GM12878 (cell line): ENCODE measurements at regions not wholly inside any gene's neighbourhood (a gene's known extent, or its start where the extent isn't known, plus 50 kb on each side); places are given as distances from the start of the nearest gene placed in this dataset.

ENCODE experiments used
- CTCF ChIP-seq, 3 experiments: IDR thresholded peaks in 2 of 3; conservative IDR thresholded peaks in 1 of 3; 2 replicates each; pipeline ENCODE4 v1.5.1; 2011; ENCODE audit warnings: low read depth in 3 of 3, low read length in 3 of 3, mild to moderate bottlenecking in 3 of 3, control low read depth in 2 of 3, moderate library complexity in 2 of 3, inconsistent platforms in 1 of 3, mixed read lengths in 1 of 3; ENCODE audit not compliant: control insufficient read depth in 2 of 3, insufficient read depth in 1 of 3; ENCODE audit errors: extremely low read depth in 1 of 3
- MAX ChIP-seq: IDR thresholded peaks from 2 replicates; pipeline ENCODE4 v1.6.1; 2012; ENCODE audit warnings: low read depth, low read length, improper control_type of control experiment
- POLR2A ChIP-seq: IDR thresholded peaks from 2 replicates; pipeline ENCODE4 v1.6.1; 2011; ENCODE audit warnings: low read depth, mild to moderate bottlenecking, low read length
- POLR2AphosphoS5 ChIP-seq: IDR thresholded peaks from 2 replicates; pipeline ENCODE4 v1.6.1; 2011; ENCODE audit warnings: mild to moderate bottlenecking, low read length, inconsistent platforms

- TF ChIP-seq POLR2A (no peak), CTCF (IDR thresholded peaks at IDR 0.05 in 2 of 3, conservative IDR thresholded peaks at IDR 0.05 in 1 of 3; ENCODE audit: control insufficient read depth in 2 of 3, extremely low read depth in 1 of 3, insufficient read depth in 1 of 3, low read depth in 3 of 3, low read length in 3 of 3) (no peak), MAX (no peak), POLR2AphosphoS5 (no peak)
Measured at GRCh38 chr13:91277013-91277676, 70.3 kb upstream of the MIR17HG start.
